GM19452 (cell line): ENCODE measurements at regions not wholly inside any gene's neighbourhood (a gene's known extent, or its start where the extent isn't known, plus 50 kb on each side); places are given as distances from the start of the nearest gene placed in this dataset.

Experiments used
- ATAC-seq: cut with Tn5 transposase; IDR thresholded peaks from one replicate; pipeline ENCODE4 v1.9.1; 2021; ENCODE audit not compliant: unreplicated experiment

DNA sequence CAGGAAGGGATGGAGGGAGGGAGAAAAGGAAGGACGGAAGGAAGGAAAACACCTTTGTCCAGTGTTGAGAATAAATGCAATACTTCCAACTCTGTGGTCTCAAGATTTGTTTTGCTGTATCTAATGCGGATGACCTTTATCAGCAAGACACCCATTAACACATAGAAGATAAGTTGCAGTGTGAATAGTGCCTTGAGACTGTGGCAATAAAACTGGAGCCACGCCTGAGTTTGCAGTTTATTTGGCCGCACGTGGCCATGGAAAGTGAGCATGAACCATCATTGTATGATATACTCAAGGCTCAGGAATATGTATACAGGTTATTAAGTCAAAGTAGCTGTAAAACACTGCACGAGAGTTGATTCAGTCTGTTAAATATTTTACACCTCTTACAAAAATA is 113.6 kb upstream of the EEA1 start:
- no peak for ATAC-seq

DNA sequence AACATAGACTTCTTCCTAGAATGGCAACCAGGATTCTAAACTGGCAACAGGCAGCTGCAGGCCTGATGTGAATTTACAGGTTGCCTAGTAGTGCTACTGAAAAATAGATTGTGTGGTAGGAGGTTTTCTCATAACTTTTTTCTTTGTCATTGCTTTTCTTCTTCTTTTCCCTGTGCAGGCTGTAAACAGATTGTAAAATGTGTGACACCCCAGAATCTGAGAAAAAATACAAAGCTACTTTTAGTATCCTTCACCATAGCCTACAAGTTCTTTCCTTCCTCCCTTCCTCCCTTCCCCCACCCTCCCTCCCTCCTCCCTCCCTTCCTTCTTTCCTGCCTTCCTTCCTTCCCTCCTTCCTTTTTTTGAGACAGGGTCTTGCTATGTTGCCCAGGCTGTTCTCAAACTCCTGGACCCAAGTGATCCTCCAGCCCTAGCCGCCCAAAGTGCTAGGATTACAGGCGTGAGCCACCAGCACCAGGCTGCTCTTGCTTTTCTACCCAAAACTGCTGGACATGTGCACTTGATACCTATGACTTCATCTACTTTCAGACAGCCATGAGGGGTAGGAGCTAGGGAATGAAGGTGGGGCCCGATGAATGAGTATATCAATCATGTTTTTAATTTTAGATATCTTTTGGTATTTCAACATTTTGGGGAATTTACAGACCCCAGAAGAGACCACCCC is 114.2 kb upstream of the EEA1 start:
- ATAC-seq: no peak

DNA sequence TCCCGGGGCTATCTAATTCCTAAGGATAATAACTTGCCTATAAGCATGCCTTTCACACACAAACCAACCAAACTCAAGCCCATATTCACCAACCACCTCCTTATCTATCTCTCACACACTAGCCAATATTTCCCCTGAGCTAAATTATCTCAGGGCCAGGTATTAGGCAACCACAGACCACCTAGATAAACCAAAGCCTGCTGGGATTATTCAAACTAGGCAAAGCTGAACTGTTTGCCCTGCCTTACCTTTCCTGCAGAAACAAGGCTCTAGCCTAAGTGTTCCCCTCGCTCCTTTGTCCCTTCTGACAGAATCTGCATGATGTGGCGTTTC is 114.7 kb upstream of the EEA1 start:
- no peak for ATAC-seq

DNA sequence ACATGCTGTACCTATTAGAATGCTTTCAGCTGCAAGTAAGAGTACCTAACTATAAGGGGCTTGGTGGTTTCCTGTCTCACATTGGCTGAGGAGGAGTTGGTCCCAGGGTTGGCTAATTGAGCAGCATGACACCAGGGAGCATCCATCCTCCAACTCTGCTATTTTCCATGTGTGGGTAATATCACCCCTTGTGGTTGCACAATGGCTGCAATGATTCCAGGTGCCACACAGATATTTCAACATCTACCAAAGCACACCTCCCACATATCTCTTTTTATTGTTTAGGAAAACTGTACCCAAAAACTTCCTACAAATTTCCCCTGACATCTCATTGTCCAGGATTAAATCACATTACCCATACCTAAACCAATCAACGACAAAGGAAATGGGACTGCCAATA is 118.0 kb upstream of the EEA1 start:
- ATAC-seq: no peak

DNA sequence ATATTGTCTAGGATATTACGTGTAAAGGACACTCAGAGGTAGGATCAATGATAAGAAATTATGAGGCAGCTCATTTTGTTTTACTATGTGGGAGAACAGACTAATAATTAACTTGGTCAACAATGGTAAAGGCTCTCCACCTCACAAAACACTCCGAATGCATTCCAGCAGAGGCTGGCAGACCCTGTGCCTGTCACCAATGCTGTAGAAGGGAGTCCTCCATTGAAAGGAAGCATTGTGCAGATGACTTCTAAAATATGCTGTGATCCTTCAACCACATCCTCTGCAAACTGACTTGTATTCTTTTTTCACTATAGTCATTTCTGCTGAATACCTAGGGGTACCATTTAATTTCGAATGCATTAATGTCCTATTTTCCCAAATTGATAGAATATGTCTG is 119.6 kb upstream of the EEA1 start:
- no peak for ATAC-seq

DNA sequence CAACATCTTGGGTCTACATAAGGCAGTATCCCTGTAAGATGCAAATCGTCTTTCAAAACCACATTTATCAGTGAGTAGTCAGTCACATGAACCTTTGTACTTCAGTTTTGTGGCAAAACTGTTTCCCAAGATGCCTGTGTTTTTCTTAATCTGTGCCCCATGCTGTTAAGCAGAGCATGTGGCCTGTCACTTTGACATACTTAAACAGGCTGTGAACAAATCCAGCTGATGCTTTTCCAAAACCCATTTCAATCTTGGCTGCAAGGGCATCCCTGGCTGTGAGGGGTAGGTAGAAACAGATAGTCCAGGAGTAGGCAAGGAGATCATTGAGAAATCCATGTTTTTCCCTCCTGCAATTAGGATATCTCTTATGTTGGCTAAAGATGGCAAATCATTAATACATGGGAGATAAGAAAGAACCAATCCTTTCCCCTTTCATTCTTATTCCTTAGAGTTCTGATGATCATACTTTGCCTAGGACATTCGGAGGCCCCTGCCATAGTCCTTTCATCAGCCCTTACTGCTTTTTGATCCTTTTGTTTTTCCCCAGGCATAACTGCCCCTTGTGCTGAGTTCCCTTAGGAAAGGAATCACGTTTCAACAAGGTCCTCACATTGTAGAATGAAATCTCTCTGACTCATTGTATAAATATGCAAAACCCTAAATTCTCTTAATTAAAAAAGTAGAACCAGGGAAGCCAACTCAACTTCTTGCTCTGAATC is 121.1 kb upstream of the EEA1 start:
- ATAC-seq: no peak

DNA sequence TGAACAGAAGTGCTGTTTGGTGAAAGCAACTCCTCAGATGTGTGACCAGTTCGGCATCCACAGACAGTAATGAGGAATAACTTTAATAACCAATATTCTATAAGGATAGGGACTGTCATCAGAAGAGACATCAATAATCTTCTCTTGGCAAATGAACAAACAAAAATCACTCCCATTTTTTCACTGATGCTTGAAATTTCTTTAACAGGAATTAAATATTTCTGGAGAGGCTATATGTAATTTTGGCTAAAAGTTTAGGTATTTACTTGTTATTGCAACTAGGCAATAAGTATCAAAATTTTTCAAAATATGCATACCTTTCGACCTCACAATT is 121.6 kb upstream of the EEA1 start:
- ATAC-seq: no peak

DNA sequence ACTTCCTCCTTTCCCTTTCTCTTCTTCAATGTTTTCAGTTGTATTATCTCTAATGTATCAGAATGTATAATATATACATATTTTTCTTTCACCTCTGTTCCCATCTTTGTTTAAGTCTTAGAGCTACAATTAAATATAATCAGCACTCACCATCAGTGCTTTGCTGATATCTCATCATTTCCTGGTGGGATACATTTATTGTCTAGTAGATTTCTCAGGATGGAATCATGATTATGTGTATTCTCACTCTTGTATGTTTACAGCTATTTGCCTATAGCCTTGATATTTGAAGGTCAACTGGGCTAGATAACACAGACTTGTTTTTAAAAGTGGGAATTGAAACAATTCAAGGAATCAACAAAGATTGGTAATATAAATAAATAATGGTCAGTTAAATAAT is 124.9 kb upstream of the EEA1 start:
- ATAC-seq: no peak

DNA sequence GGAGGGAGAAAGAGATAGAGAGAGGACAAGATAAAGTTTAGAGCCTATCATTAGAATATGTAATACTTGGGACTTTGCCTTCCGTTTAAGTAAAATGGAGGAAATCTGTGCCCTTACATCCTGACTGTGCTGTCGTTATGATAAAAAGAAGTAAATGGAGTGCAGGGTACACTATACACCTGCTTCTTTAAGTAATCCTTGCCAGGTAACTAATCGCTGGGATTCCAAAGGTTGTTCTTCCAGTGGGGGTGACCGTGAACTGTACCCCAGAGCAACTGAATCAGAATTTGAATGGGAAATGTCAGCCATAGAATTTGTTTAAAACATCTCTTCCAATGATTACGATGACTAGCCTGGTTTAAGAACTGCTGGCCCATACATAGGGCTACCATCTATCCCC is 126.1 kb upstream of the EEA1 start:
- no peak for ATAC-seq

DNA sequence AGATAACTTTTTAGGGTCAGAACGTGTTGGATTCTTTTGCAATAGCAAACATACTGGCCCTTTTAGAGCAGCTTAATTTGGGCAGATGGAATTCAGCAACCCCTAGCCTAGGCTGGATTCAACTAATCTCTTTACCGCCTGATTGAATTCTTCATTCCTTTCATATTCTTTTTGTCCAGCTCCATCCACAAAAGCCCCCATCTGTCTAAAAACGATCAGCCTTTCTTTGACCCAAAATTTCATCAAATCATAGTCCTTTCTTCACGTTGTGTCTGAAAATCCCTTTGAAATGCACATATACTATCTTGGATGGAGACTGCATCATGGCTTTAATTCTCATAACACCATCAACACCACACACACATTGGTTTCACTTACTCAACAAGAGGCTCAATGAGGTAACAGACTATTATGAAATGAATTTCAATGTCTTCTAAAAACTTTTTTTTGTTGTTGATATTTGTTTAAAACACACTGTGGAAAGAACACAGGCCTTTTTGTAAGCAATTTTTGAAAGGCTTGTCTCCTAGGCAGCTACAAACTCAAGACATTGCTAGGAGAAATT is 128.0 kb upstream of the EEA1 start:
- ATAC-seq: no peak

DNA sequence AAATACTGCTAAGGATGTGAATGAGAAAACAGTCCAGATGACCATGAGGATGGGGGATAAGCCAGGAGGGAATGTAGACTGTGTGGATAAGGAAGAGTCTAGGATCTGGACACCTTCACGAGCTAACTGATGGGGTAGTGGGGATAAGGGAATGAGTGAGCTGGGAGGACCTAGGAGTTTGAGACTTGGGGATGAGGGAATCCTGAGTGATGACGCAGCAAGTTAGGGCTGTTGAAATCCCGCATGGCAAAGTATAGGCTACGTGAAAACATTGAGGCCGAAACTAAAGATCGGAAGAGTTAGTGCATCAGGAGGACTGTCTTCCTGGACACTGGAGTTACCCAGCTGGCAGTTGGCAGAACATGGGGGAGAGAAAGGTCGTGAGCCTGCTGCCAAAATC is 129.2 kb upstream of the EEA1 start:
- no peak for ATAC-seq

DNA sequence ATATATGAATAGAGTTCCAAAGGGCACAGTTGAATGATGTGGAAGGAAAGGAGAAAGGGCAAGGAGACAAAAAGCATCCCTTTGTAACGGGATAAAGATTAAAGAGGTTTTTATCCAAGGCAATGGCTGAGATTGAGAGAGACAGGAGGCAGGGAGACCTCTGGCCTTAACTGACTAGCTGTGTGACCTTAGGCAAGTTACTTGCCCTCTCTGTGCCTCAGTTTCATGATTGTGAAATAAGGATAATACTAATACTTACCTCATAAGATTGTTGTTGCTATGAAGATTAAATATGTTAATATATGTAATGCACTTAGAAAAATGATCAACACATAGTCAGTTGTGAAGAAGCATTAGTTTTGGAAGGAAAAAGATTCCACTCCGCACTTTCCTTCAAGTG is 130.2 kb upstream of the EEA1 start:
- ATAC-seq: no peak

DNA sequence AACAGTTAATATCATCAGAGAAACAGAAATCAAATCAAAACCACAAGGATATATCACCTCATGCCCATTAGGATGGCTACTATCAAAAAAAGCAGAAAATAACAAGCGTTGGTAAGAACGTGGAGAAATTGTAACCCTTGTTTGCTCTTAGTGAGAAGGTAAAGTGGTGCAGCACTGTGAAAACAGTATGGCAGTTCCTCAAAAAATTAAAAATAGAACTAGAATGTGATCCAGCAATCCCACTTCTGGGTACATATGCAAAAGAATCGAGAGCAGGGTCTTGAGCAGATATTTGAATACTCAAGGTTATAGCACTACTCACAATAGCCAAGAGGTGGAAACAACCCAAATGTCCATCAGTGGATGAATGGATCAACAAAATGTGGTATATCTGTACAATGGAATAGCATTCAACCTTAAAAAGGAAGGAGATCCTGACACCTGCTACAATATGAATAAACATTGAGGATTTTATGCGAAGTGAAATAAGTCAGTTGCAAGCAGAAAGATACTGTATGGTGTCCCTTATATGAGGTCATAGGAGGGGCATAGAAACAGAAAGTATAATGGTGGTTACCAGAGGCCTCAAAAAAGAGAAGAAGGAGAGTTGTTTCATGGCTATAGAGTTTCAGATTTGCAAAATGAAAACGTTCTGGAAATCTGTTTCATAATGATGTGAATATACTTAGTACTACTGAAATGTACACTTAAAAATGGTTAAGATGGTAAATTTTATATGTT is 131.0 kb upstream of the EEA1 start:
- ATAC-seq: peak; percentile 98

DNA sequence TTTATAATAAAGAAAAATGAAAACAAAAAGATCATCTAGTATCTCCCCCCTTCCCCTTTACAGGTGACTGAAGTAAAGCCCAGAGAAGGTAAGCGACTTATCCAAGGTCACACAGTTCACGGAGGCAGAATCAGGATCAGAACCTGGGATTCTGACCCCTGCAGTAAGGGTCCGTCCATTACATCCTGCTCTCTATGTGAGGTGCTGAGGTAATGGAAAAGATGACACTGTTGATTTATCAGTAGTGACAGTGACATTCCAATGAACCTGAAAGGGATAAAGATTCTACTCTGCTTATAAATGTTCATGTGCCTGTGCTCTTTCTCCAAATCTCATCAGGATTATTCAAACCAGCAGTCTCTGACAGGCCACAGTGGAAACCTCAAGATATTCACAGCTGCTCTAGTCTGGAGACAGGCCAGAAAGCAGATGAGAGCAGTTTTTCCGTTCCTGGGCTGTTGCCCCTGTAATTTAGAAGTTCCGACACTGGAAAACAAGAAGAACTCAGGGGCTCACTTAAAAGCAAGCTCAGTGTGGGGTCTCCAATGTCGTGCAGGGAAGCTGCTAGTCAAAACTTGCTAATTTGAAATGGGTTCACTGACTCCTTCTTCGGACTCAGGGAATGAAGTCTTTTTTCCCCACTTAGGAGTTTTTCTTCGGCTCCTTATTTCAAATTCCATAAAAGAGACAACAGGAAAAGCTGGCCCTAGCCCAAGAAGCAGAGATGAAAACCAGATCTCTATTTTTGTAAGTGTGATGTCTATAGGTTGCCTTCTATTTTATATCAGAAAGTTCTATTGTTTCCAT is 131.8 kb upstream of the EEA1 start:
- peak; percentile 26 for ATAC-seq

DNA sequence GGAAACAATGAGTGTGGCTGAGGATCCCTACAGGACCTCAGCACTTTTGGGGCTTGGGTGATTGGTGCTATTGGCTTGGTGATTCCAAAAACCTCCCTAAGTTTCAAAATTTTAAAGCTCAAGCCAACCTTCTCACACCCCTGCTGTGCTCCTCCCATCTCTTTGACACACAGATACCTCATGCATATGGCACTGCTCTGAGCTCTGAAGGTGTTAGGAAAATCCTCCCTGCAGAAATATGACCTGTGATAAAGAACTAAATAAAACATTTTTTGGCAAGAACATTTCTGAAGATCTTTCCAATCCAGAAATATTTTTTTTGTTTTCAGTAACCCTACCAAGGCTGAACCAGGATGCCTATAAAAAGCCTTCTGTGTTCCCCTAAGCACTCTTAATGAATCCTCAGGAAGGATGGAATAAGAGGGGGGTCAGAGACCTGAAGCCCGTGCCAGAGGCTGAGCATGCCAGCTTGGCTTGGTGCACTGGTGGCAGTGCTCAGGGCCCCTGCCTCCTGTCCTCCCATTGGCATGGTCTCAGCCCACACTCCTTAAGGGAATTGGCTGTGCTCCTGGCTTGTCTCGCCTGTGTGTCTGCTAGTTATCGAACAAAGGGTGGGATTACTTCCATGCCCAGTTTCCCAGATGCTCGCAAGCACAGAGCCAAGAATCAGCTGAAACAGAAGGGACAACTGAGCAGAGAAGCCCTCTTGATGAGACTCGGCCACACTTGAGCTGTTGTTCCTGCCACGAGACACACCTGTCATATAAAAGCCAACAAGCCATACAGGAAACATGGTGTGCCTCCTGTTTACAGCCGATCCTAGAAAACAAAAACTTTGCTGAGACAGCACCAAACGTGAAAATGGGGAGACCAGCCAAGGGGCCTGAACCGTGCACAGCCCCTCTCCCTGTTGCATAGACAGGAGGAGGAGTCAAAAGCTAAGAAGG is 132.7 kb upstream of the EEA1 start:
- ATAC-seq: no peak

DNA sequence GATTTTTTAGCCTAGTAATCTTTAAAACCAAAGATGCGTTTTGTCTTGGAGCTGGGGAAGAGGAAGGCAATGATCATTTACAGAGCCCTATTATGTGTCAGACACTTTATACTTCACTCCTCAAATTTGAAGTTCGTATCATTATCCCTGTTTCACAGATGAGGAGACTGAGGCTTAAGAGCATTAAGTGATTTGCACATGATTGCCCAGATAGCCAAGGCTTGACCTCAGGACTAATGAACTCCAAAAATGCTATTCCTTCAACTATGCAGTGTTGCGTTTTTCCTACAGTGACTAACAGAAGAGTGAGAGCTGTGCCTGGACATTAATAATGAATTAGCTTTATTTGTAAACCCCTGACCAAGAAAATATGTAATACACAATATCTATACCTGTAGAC is 136.8 kb upstream of the EEA1 start:
- no peak for ATAC-seq

DNA sequence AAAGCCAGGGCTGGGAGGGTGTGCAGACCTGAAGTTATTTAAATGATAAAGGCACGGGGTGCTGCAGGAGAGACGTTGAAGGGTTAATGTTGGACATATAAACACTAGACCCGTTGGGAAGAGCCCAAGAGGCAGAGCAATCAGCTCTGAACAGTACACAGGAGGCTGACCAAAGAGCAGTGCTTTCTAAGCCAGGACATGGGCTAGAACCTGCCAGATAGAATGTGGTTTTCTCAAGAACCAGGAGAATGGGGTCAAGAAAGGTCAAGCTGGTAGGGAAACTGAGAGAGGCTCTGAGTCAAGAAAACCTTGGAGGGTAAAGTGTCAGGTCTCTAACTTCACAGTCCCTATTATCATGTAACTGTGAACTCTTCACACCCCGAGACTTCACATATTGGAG is 143.2 kb upstream of the EEA1 start:
- ATAC-seq: no peak

DNA sequence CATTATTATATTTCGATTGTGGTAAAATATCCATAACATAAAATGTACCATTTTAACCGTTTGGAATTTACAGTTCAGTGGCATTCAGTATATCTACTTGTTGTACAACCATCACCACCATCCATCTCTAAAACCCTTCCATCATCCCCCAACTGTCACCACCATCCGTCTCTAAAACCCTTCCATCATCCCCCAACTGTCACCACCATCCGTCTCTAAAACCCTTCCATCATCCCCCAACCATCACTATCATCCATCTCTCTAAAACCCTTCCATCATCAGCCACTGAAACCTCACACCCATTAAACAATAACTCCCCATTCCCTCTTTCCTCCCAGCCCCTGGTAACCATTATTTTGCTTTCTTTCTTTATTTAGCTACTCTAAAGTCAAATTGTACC is 144.2 kb upstream of the EEA1 start:
- no peak for ATAC-seq

DNA sequence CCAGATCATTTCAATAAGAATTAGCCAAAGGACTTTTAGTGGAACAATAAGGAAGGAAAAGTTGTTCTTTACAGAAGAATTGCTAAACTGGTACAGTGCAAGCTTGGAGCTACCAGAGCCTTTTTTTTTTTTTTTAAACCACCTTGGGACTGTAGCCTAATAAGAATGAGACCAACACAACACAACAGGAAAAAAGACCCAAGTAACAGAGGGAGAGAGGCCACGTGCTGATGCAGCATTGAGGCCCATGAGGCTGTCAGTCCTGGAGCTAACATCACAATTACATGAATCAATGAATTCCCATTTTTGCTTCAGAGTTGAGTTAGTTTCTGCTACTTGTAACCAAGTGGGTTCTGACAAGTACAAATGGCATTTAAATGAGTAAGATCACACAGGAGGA is 149.0 kb upstream of the EEA1 start:
- ATAC-seq: no peak

DNA sequence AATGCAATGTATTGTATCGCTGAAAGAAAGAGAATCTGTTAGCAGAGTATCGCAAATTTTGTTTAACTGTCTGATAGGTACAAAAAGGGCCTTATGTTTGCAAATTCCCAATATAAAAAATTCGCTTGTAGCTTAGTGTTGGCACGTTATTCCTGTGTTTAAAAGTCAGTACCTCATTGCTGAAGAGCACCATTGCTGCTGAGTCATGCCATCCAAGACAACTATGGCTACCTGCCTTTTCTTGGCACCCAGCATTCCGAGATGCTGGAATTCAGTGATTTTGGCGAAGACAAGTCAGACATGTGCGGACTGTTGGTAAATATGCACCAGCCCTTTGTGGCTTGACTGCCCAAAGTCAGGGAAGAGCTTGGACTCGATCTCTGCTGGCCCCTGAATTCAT is 149.5 kb upstream of the EEA1 start:
- no peak for ATAC-seq
